Activated T-cell treated with anti-CD3 and anti-CD28 coated beads for 24 hours (primary cell): ENCODE measurements at regions not wholly inside any gene's neighbourhood (a gene's known extent, or its start where the extent isn't known, plus 50 kb on each side); places are given as distances from the start of the nearest gene placed in this dataset.
"Not testable (repeated sequence)": the region's sequence is repeated elsewhere in the genome, so short reads cannot be mapped to it uniquely, and the experiment has no call there.

Experiments used
- DNase-seq: peaks from one replicate; pipeline ENCODE4 v3.0.0-alpha.2; 2020; ENCODE audit warnings: low read depth

GRCh38 chr11:71721840-71722239 lies 111.2 kb upstream of the DEFB108B start:
- not testable (repeated sequence) for DNase-seq

GRCh38 chr11:71723991-71724390 lies 109.0 kb upstream of the DEFB108B start:
- DNase-seq: not testable (repeated sequence)

- not testable (repeated sequence) for DNase-seq
These were observed 102.3 kb upstream of the DEFB108B start for GRCh38 chr11:71730748-71731147.

GRCh38 chr11:71734368-71734767 lies 98.6 kb upstream of the DEFB108B start:
- not testable (repeated sequence) for DNase-seq

- DNase-seq: not testable (repeated sequence)
These were observed 94.7 kb upstream of the DEFB108B start for GRCh38 chr11:71738317-71738716.

GRCh38 chr11:71743385-71743784 lies 89.6 kb upstream of the DEFB108B start:
- DNase-seq: not testable (repeated sequence)

- not testable (repeated sequence) for DNase-seq
These were observed 87.3 kb upstream of the DEFB108B start for GRCh38 chr11:71745656-71746055.

GRCh38 chr11:71746263-71746662 lies 86.7 kb upstream of the DEFB108B start:
- DNase-seq: not testable (repeated sequence)

GRCh38 chr11:71748965-71749620 lies 83.9 kb upstream of the DEFB108B start:
- not testable (repeated sequence) for DNase-seq

- not testable (repeated sequence) for DNase-seq
These were observed 82.1 kb upstream of the DEFB108B start for GRCh38 chr11:71750908-71751307.

- DNase-seq: not testable (repeated sequence)
These were observed 68.1 kb upstream of the DEFB108B start for GRCh38 chr11:71764695-71765491.

GRCh38 chr11:71767016-71767415 lies 66.0 kb upstream of the DEFB108B start:
- DNase-seq: not testable (repeated sequence)

GRCh38 chr11:71772193-71772592 lies 60.8 kb upstream of the DEFB108B start:
- not testable (repeated sequence) for DNase-seq

GRCh38 chr11:71774603-71775222 lies 58.3 kb upstream of the DEFB108B start:
- DNase-seq: no peak

- not testable (repeated sequence) for DNase-seq
These were observed 52.9 kb upstream of the DEFB108B start for GRCh38 chr11:71780116-71780515.

- DNase-seq: not testable (repeated sequence)
These were observed 52.2 kb upstream of the DEFB108B start for GRCh38 chr11:71780771-71781170.

- not testable (repeated sequence) for DNase-seq
These were observed 51.5 kb upstream of the DEFB108B start for GRCh38 chr11:71781491-71781890.

GRCh38 chr11:71782229-71782861 lies 50.7 kb upstream of the DEFB108B start:
- not testable (repeated sequence) for DNase-seq

GRCh38 chr11:71783191-71783590 lies 49.8 kb upstream of the DEFB108B start:
- not testable (repeated sequence) for DNase-seq
